ENCODE measurements at regions not wholly inside any gene's neighbourhood (a gene's known extent, or its start where the extent isn't known, plus 50 kb on each side); places are given as distances from the start of the nearest gene placed in this dataset.

GRCh38 chr15:95973566-95974256 lies 356.8 kb upstream of the NR2F2 start:
- H3K9me3 ChIP-seq (ENCODE audit: control insufficient read depth in 1 of 2, low read length in 2 of 2): peaks cover 0 to 9% of the 10 kb centered on the region in 2 donors
- H3K4me1 ChIP-seq (ENCODE audit: control insufficient read depth in 1 of 2, insufficient read depth in 2 of 2, low read length in 2 of 2): no peaks in the 10 kb centered on the region
- H3K4me3 ChIP-seq (ENCODE audit: low read depth in 1 of 2, low read length in 2 of 2): no peak overlapping the region
- no peaks in the 10 kb centered on the region for H3K36me3 ChIP-seq (ENCODE audit: control insufficient read depth in 1 of 2, insufficient read depth in 2 of 2, low read length in 2 of 2)
- no peaks in the 10 kb centered on the region for H3K27me3 ChIP-seq (ENCODE audit: low read depth, low read length)
- H3K27ac ChIP-seq (ENCODE audit: low read length): no peak overlapping the region

DNA sequence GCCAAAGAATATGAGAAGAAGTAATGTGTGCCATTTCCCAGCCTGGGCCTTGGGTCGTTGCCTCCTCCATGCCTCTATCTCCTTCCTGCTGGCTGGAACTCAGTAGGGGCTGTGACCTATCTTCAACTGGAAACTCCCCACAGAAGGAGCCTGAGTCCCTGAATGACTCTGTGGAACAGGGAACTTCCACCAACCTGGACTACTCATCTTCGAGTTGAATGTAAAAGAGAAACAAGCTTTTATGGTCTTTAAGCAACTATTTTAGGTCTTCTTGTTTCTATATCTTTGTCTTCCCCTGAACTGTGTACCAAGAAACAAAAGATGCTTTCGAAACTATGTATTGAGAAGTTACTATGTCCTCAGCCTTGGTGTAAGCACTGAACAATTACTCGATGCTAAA lies 355.3 kb upstream of the NR2F2 start:
- H3K27ac ChIP-seq (ENCODE audit: low read length): no peak overlapping the region
- H3K27me3 ChIP-seq (ENCODE audit: low read depth, low read length): no peaks in the 10 kb centered on the region
- peaks cover 0 to 9% of the 10 kb centered on the region in 2 donors for H3K9me3 ChIP-seq (ENCODE audit: control insufficient read depth in 1 of 2, low read length in 2 of 2)
- no peaks in the 10 kb centered on the region for H3K36me3 ChIP-seq (ENCODE audit: control insufficient read depth in 1 of 2, insufficient read depth in 2 of 2, low read length in 2 of 2)
- no peaks in the 10 kb centered on the region for H3K4me1 ChIP-seq (ENCODE audit: control insufficient read depth in 1 of 2, insufficient read depth in 2 of 2, low read length in 2 of 2)
- no peak overlapping the region for H3K4me3 ChIP-seq (ENCODE audit: low read depth in 1 of 2, low read length in 2 of 2)

GRCh38 chr15:95979286-95979685 lies 351.2 kb upstream of the NR2F2 start:
- Histone ChIP-seq H3K36me3 (ENCODE audit: control insufficient read depth in 1 of 2, insufficient read depth in 2 of 2, low read length in 2 of 2) (no peaks in the 10 kb centered on the region), H3K4me1 (ENCODE audit: control insufficient read depth in 1 of 2, insufficient read depth in 2 of 2, low read length in 2 of 2) (no peaks in the 10 kb centered on the region), H3K27ac (ENCODE audit: low read length) (no peak overlapping the region), H3K4me3 (ENCODE audit: low read depth in 1 of 2, low read length in 2 of 2) (no peak overlapping the region), H3K9me3 (ENCODE audit: control insufficient read depth in 1 of 2, low read length in 2 of 2) (peaks cover 0 to 9% of the 10 kb centered on the region in 2 donors), H3K27me3 (ENCODE audit: low read depth, low read length) (no peaks in the 10 kb centered on the region)

DNA sequence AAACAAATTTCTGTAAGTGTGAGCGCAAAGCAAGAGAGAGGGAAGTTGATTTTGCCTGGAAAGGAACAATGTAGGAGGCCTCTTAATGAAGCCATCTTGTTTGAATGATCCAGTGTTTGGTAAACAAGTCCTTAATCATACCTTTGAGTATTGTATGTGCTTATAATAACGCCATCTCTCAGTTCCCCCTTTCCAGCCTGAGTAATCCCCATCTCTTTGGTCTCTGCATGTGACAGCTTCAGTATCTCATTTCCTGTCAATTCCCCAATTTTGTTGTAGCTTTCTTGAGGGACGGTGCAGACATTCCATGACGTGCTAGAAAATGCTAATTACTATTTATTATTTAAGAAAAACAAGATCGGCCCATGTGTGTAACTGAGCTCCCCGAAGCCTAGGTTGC lies 349.3 kb upstream of the NR2F2 start:
- H3K27me3 ChIP-seq (ENCODE audit: low read depth, low read length): no peaks in the 10 kb centered on the region
- H3K36me3 ChIP-seq (ENCODE audit: control insufficient read depth in 1 of 2, insufficient read depth in 2 of 2, low read length in 2 of 2): no peaks in the 10 kb centered on the region
- no peaks in the 10 kb centered on the region for H3K9me3 ChIP-seq (ENCODE audit: control insufficient read depth in 1 of 2, low read length in 2 of 2)
- H3K27ac ChIP-seq (ENCODE audit: low read length): no peak overlapping the region
- no peaks in the 10 kb centered on the region for H3K4me1 ChIP-seq (ENCODE audit: control insufficient read depth in 1 of 2, insufficient read depth in 2 of 2, low read length in 2 of 2)
- no peak overlapping the region for H3K4me3 ChIP-seq (ENCODE audit: low read depth in 1 of 2, low read length in 2 of 2)

- H3K27ac ChIP-seq (ENCODE audit: low read length): no peak overlapping the region
- H3K27me3 ChIP-seq (ENCODE audit: low read depth, low read length): no peaks in the 10 kb centered on the region
- no peak overlapping the region for H3K4me3 ChIP-seq (ENCODE audit: low read depth in 1 of 2, low read length in 2 of 2)
- no peaks in the 10 kb centered on the region for H3K9me3 ChIP-seq (ENCODE audit: control insufficient read depth in 1 of 2, low read length in 2 of 2)
- H3K4me1 ChIP-seq (ENCODE audit: control insufficient read depth in 1 of 2, insufficient read depth in 2 of 2, low read length in 2 of 2): no peaks in the 10 kb centered on the region
- H3K36me3 ChIP-seq (ENCODE audit: control insufficient read depth in 1 of 2, insufficient read depth in 2 of 2, low read length in 2 of 2): no peaks in the 10 kb centered on the region
Observed at GRCh38 chr15:95987299-95987698, 343.2 kb upstream of the NR2F2 start.

GRCh38 chr15:95987886-95988573 lies 342.5 kb upstream of the NR2F2 start:
- Histone ChIP-seq H3K36me3 (ENCODE audit: control insufficient read depth in 1 of 2, insufficient read depth in 2 of 2, low read length in 2 of 2) (no peaks in the 10 kb centered on the region), H3K27ac (ENCODE audit: low read length) (no peak overlapping the region), H3K4me3 (ENCODE audit: low read depth in 1 of 2, low read length in 2 of 2) (no peak overlapping the region), H3K4me1 (ENCODE audit: control insufficient read depth in 1 of 2, insufficient read depth in 2 of 2, low read length in 2 of 2) (no peaks in the 10 kb centered on the region), H3K9me3 (ENCODE audit: control insufficient read depth in 1 of 2, low read length in 2 of 2) (no peaks in the 10 kb centered on the region), H3K27me3 (ENCODE audit: low read depth, low read length) (no peaks in the 10 kb centered on the region)

DNA sequence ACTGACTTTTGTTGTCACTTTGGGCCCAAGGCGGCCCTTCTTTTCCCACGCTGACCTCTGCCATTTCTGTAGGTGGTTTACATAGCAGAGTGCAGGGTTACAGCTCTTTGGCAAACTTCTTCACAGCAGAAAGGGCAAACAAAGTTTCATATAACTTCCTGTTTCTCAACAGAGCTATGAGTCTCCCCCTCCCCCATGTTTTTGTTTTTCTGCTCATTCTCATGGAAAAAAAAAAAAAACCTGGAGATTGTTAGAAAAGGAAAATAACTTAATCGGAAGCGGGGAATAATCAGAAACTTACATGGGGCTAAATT lies 342.0 kb upstream of the NR2F2 start:
- Histone ChIP-seq H3K36me3 (ENCODE audit: control insufficient read depth in 1 of 2, insufficient read depth in 2 of 2, low read length in 2 of 2) (no peaks in the 10 kb centered on the region), H3K27ac (ENCODE audit: low read length) (no peak overlapping the region), H3K9me3 (ENCODE audit: control insufficient read depth in 1 of 2, low read length in 2 of 2) (no peaks in the 10 kb centered on the region), H3K27me3 (ENCODE audit: low read depth, low read length) (no peaks in the 10 kb centered on the region), H3K4me1 (ENCODE audit: control insufficient read depth in 1 of 2, insufficient read depth in 2 of 2, low read length in 2 of 2) (no peaks in the 10 kb centered on the region), H3K4me3 (ENCODE audit: low read depth in 1 of 2, low read length in 2 of 2) (no peak overlapping the region)

DNA sequence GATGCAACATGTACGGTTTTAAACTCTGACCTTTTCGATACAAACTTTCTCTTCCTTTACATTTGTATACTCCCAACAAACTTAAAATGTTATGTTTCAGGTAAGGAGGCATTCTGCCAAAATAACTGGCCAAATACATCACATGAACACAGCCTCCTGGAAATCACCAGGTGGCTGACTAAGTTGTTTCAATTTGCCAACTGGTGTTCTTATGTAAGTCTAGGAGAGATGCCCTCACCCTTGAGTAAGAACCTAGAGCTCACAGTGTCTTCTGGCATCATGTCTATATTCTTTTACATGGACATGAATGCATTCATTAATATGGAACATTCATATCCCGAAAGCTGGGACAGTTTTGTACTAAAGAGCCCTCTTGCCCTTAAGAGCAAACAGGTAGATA lies 341.1 kb upstream of the NR2F2 start:
- no peaks in the 10 kb centered on the region for H3K27me3 ChIP-seq (ENCODE audit: low read depth, low read length)
- no peak overlapping the region for H3K27ac ChIP-seq (ENCODE audit: low read length)
- H3K36me3 ChIP-seq (ENCODE audit: control insufficient read depth in 1 of 2, insufficient read depth in 2 of 2, low read length in 2 of 2): no peaks in the 10 kb centered on the region
- no peaks in the 10 kb centered on the region for H3K9me3 ChIP-seq (ENCODE audit: control insufficient read depth in 1 of 2, low read length in 2 of 2)
- H3K4me1 ChIP-seq (ENCODE audit: control insufficient read depth in 1 of 2, insufficient read depth in 2 of 2, low read length in 2 of 2): peaks cover 0 to 2% of the 10 kb centered on the region in 2 donors
- no peak overlapping the region for H3K4me3 ChIP-seq (ENCODE audit: low read depth in 1 of 2, low read length in 2 of 2)

DNA sequence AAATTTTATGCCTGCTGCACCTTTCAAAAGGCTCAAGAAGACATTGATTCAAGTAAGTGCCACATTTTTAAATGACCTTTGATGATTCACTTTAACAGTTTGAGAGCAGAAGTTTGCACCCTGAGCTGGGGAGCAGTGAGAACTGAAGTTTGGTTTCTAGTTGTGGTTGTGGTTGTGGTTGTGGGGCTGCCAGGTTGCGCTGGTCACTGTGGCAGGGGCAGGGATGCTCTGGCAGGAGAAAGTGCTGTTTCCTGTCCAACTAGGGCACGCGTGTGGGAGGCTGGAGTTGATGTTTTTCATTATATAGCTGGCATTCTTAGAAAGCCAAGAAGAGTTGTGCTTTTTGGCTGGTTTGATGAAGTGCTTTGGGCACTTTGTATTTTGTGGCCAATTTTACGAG lies 339.7 kb upstream of the NR2F2 start:
- H3K4me1 ChIP-seq (ENCODE audit: control insufficient read depth in 1 of 2, insufficient read depth in 2 of 2, low read length in 2 of 2): peaks cover 0 to 13% of the 10 kb centered on the region in 2 donors
- H3K4me3 ChIP-seq (ENCODE audit: low read depth in 1 of 2, low read length in 2 of 2): no peak overlapping the region
- H3K27ac ChIP-seq (ENCODE audit: low read length): no peak overlapping the region
- no peaks in the 10 kb centered on the region for H3K36me3 ChIP-seq (ENCODE audit: control insufficient read depth in 1 of 2, insufficient read depth in 2 of 2, low read length in 2 of 2)
- H3K27me3 ChIP-seq (ENCODE audit: low read depth, low read length): no peaks in the 10 kb centered on the region
- H3K9me3 ChIP-seq (ENCODE audit: control insufficient read depth in 1 of 2, low read length in 2 of 2): no peaks in the 10 kb centered on the region

DNA sequence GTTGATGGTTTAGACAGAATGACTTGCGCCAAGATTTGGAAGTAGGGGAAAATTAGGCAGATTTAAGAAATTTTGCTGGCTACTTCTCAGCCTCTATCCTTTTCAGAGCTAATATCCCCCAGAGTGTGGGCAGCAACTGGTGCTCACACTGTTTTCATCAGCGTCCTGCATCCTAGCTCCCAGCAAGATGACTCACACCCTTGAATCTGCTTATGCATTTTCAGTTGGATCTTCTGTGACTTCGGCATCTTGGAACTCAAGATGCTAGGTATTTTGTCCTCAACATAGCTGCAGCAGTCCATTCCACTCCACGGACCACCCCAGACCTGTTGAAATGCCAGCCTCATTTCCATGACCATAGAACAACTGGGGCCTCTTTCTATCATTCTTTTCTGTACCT lies 336.1 kb upstream of the NR2F2 start:
- Histone ChIP-seq H3K27me3 (ENCODE audit: low read depth, low read length) (no peaks in the 10 kb centered on the region), H3K9me3 (ENCODE audit: control insufficient read depth in 1 of 2, low read length in 2 of 2) (no peaks in the 10 kb centered on the region), H3K4me3 (ENCODE audit: low read depth in 1 of 2, low read length in 2 of 2) (no peak overlapping the region), H3K4me1 (ENCODE audit: control insufficient read depth in 1 of 2, insufficient read depth in 2 of 2, low read length in 2 of 2) (peaks cover 0 to 13% of the 10 kb centered on the region in 2 donors), H3K27ac (ENCODE audit: low read length) (no peak overlapping the region), H3K36me3 (ENCODE audit: control insufficient read depth in 1 of 2, insufficient read depth in 2 of 2, low read length in 2 of 2) (no peaks in the 10 kb centered on the region)

DNA sequence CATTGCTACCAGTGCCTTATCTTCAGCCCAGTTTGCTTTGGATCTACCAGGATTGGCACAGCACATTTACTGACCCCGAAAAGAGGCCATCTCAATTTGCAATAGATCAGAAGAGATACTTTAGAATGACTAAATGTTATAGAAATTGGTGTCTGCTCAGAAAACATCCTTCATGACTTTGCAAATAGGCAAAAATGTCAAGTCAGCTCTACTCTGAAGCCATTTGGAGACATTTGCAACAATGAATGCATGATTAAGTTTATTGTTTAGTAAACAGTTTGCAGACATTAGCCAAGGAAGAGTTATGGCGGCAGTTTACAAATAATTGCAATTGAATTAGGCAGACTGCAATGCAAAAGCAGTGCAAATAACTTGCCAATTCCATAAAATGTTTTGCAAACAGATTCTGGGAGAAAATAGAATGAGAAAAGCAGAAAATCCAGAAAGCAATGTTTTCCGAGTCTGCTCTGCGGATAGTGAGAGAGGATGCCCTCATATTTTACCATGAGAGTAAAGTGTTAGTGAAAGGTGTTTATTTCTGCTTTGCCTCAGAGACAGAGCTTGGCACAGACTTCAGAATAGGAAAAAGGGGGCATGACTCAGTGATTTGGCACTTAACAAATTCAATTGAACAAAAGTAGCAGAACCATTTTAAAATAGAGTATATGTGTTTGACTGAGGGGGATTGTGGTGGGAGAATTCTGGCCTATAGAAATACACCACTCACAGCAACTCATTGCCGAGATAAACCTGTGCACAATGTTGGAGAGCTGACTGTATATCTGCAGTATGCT lies 334.9 kb upstream of the NR2F2 start:
- no peaks in the 10 kb centered on the region for H3K27me3 ChIP-seq (ENCODE audit: low read depth, low read length)
- H3K27ac ChIP-seq (ENCODE audit: low read length): no peak overlapping the region
- no peaks in the 10 kb centered on the region for H3K36me3 ChIP-seq (ENCODE audit: control insufficient read depth in 1 of 2, insufficient read depth in 2 of 2, low read length in 2 of 2)
- H3K4me1 ChIP-seq (ENCODE audit: control insufficient read depth in 1 of 2, insufficient read depth in 2 of 2, low read length in 2 of 2): peaks cover 0 to 13% of the 10 kb centered on the region in 2 donors
- H3K9me3 ChIP-seq (ENCODE audit: control insufficient read depth in 1 of 2, low read length in 2 of 2): no peaks in the 10 kb centered on the region
- H3K4me3 ChIP-seq (ENCODE audit: low read depth in 1 of 2, low read length in 2 of 2): no peak overlapping the region
